C1 segment of cervical spinal cord (tissue), 14 donors: ENCODE measurements at regions not wholly inside any gene's neighbourhood (a gene's known extent, or its start where the extent isn't known, plus 50 kb on each side); places are given as distances from the start of the nearest gene placed in this dataset.
"Not testable (repeated sequence)": the region's sequence is repeated elsewhere in the genome, so short reads cannot be mapped to it uniquely, and the experiment has no call there.

Experiments
- DNase-seq, 14 donors: peaks; one replicate each; lab custom pipeline; 2025; lab: John Stamatoyannopoulos, UW

GRCh38 chr4:189502841-189503435 lies 437.7 kb upstream of the FRG1 start:
- no peak for DNase-seq

- DNase-seq: no peak
Measured at GRCh38 chr4:189504220-189504619, 436.5 kb upstream of the FRG1 start.

GRCh38 chr4:189505380-189505779 lies 435.3 kb upstream of the FRG1 start:
- no peak for DNase-seq

- DNase-seq: no peak
Measured at GRCh38 chr4:189506080-189506479, 434.6 kb upstream of the FRG1 start.

GRCh38 chr4:189507060-189507459 lies 433.6 kb upstream of the FRG1 start:
- DNase-seq: no peak

GRCh38 chr4:189510601-189511000 lies 430.1 kb upstream of the FRG1 start:
- no peak for DNase-seq

GRCh38 chr4:189511581-189511980 lies 429.1 kb upstream of the FRG1 start:
- DNase-seq: no peak

- DNase-seq: no peak
Measured at GRCh38 chr4:189513421-189513820, 427.3 kb upstream of the FRG1 start.

- DNase-seq: no peak
Measured at GRCh38 chr4:189514209-189514608, 426.5 kb upstream of the FRG1 start.

GRCh38 chr4:189516902-189517301 lies 423.8 kb upstream of the FRG1 start:
- no peak for DNase-seq

- DNase-seq: no peak
Measured at GRCh38 chr4:189519186-189519585, 421.5 kb upstream of the FRG1 start.

GRCh38 chr4:189525304-189525703 lies 415.4 kb upstream of the FRG1 start:
- DNase-seq: no peak

GRCh38 chr4:189530848-189531247 lies 409.8 kb upstream of the FRG1 start:
- DNase-seq: no peak

- no peak for DNase-seq
Measured at GRCh38 chr4:189533603-189534002, 407.1 kb upstream of the FRG1 start.

GRCh38 chr4:189547559-189547958 lies 393.1 kb upstream of the FRG1 start:
- no peak for DNase-seq

- no peak for DNase-seq
Measured at GRCh38 chr4:189548484-189549125, 392.1 kb upstream of the FRG1 start.

- DNase-seq: not testable (repeated sequence)
Measured at GRCh38 chr4:189551931-189552670, 388.6 kb upstream of the FRG1 start.

- not testable (repeated sequence) for DNase-seq
Measured at GRCh38 chr4:189560605-189561004, 380.1 kb upstream of the FRG1 start.

- not testable (repeated sequence) for DNase-seq
Measured at GRCh38 chr4:189563751-189564150, 376.9 kb upstream of the FRG1 start.

- DNase-seq: not testable (repeated sequence)
Measured at GRCh38 chr4:189566271-189566670, 374.4 kb upstream of the FRG1 start.

GRCh38 chr4:189566900-189567299 lies 373.8 kb upstream of the FRG1 start:
- not testable (repeated sequence) for DNase-seq

GRCh38 chr4:189579645-189580044 lies 361.0 kb upstream of the FRG1 start:
- not testable (repeated sequence) for DNase-seq
